HCT116 (cell line): ENCODE measurements at regions not wholly inside any gene's neighbourhood (a gene's known extent, or its start where the extent isn't known, plus 50 kb on each side); places are given as distances from the start of the nearest gene placed in this dataset.

Experiments used
- ATAC-seq: fragments of 200-7000 bp; cut with Tn5 transposase; 2 replicates; pipeline ENCODE4 v1.9.1; 2020; ENCODE audit warnings: mild to moderate bottlenecking, moderate library complexity
- BruUV-seq: library from RNA; stranded (reverse); fragments of 400-500 nt; replicated peaks from 2 replicates; lab custom pipeline; 2021; lab: Mats Ljungman, UMichigan
- CTCF ChIA-PET: fragments of 300-600 bp; sonication (Branson Sonifier 250); formaldehyde crosslinking; loops from one replicate; lab custom pipeline; 2021; ENCODE audit warnings: antibody characterized with exemption; lab: Charles Lee
- POLR2A ChIA-PET: fragments of 300-600, 350-600 bp; sonication (Branson Sonifier 250); formaldehyde crosslinking; loops from one replicate; lab custom pipeline; 2021; ENCODE audit warnings: antibody characterized with exemption; lab: Charles Lee
- RAD21 ChIA-PET, 2 experiments: fragments of 300-600 bp; sonication (Branson Sonifier 250); formaldehyde crosslinking; loops; one replicate each; lab custom pipeline; 2023; ENCODE audit warnings: low total read pairs in 2 of 2; ENCODE audit not compliant: uncharacterized antibody in 2 of 2, unreplicated experiment in 2 of 2, low non-redundant PET in 1 of 2; lab: Charles Lee
- DNase-seq: peaks from one replicate; pipeline ENCODE4 v3.0.0-alpha.2; 2010; ENCODE audit warnings: low read depth, low spot score
- H2AFZ ChIP-seq: fragments of 200-600 bp; shearing (Covaris generic), sonication (generic); 2 replicates; pipeline ENCODE4 v1.6.1; 2017; ENCODE audit warnings: low read depth, mixed run types, mixed read lengths, antibody characterized with exemption, low read length; ENCODE audit not compliant: poor library complexity, severe bottlenecking
- H3K27ac ChIP-seq: 2 replicates; pipeline ENCODE4 v1.5.1; 2012; ENCODE audit warnings: low read depth, low read length
- H3K27me3 ChIP-seq: fragments of 200-600 bp; sonication (generic); 2 replicates; pipeline ENCODE4 v1.6.1; 2016; ENCODE audit warnings: mixed run types, low read length, mixed read lengths; ENCODE audit not compliant: insufficient read depth
- H3K36me3 ChIP-seq, 2 experiments: fragments of 200-500 bp in 1 of 2; fragments of 200-600 bp in 1 of 2; sonication (Bioruptor generic) in 1 of 2; sonication (generic) in 1 of 2; 2 replicates each; pipeline versions ENCODE4 v1.5.1 to v1.6.1; 2014 to 2016; ENCODE audit warnings: low read length in 2 of 2, inconsistent platforms in 1 of 2, mixed read lengths in 1 of 2, mixed run types in 1 of 2; ENCODE audit not compliant: insufficient read depth in 2 of 2, control insufficient read depth in 1 of 2
- H3K4me1 ChIP-seq, 2 experiments: fragments of 200-600 bp in 1 of 2; sonication (generic) in 1 of 2; 2 replicates each; pipeline versions ENCODE4 v1.5.1 to v1.6.1; 2012 to 2017; ENCODE audit warnings: low read length in 2 of 2, inconsistent platforms in 1 of 2, mild to moderate bottlenecking in 1 of 2, mixed read lengths in 1 of 2, mixed run types in 1 of 2, moderate library complexity in 1 of 2; ENCODE audit not compliant: insufficient read depth in 2 of 2, control insufficient read depth in 1 of 2
- H3K4me2 ChIP-seq: fragments of 200-600 bp; sonication (generic); 2 replicates; pipeline ENCODE4 v1.6.1; 2017; ENCODE audit warnings: mixed run types, low read length, mixed read lengths
- H3K4me3 ChIP-seq, 2 experiments: fragments of 200-600 bp in 1 of 2; sonication (generic) in 1 of 2; replicated peaks in 1 of 2; 2 replicates each; pipeline ENCODE4 v1.5.1; 2011 to 2016; ENCODE audit warnings: low read length in 2 of 2, control low read depth in 1 of 2, low read depth in 1 of 2, mild to moderate bottlenecking in 1 of 2, mixed read lengths in 1 of 2, mixed run types in 1 of 2
- H3K79me2 ChIP-seq: fragments of 200-600 bp; sonication (generic); 2 replicates; pipeline ENCODE4 v1.6.1; 2017; ENCODE audit warnings: mild to moderate bottlenecking, mixed run types, low read length, moderate library complexity, mixed read lengths; ENCODE audit not compliant: insufficient read depth
- H3K9ac ChIP-seq: fragments of 200-600 bp; sonication (generic); 2 replicates; pipeline ENCODE4 v1.6.1; 2016; ENCODE audit warnings: low read length, mixed read lengths
- H3K9me2 ChIP-seq: fragments of 200-600 bp; sonication (generic), shearing (Covaris generic); 2 replicates; pipeline ENCODE4 v1.6.1; 2017; ENCODE audit warnings: mixed run types, mild to moderate bottlenecking, moderate library complexity; ENCODE audit not compliant: insufficient read depth
- H3K9me3 ChIP-seq, 2 experiments: fragments of 200-500 bp in 1 of 2; fragments of 200-600 bp in 1 of 2; sonication (Bioruptor generic) in 1 of 2; sonication (generic) in 1 of 2; 2 replicates each; pipeline ENCODE4 v1.6.1; 2014 to 2017; ENCODE audit warnings: low read length in 2 of 2, mixed read lengths in 2 of 2, inconsistent platforms in 1 of 2, low read depth in 1 of 2, mild to moderate bottlenecking in 1 of 2, mixed run types in 1 of 2, moderate library complexity in 1 of 2; ENCODE audit not compliant: control insufficient read depth in 1 of 2, insufficient read depth in 1 of 2
- H4K20me1 ChIP-seq: fragments of 200-600 bp; sonication (generic), shearing (Covaris generic); 2 replicates; pipeline ENCODE4 v1.6.1; 2017; ENCODE audit warnings: mixed run types, mild to moderate bottlenecking, moderate library complexity; ENCODE audit not compliant: insufficient read depth
- CTCF ChIP-seq, 3 experiments: fragments of 200-600 bp in 1 of 3; sonication (generic) in 1 of 3; IDR thresholded peaks in 2 of 3; conservative IDR thresholded peaks in 1 of 3; 2 replicates each; pipeline ENCODE4 v1.5.1; 2012 to 2017; ENCODE audit warnings: low read depth in 2 of 3, low read length in 2 of 3, antibody characterized with exemption in 1 of 3, borderline replicate concordance in 1 of 3, control low read depth in 1 of 3, mild to moderate bottlenecking in 1 of 3, mixed read lengths in 1 of 3, mixed run types in 1 of 3, moderate library complexity in 1 of 3; ENCODE audit not compliant: insufficient read depth in 1 of 3
- EZH2phosphoT487 ChIP-seq: fragments of 200-600 bp; IDR thresholded peaks from 2 replicates; pipeline ENCODE4 v1.6.1; 2018; ENCODE audit warnings: antibody characterized with exemption, borderline replicate concordance
- FOSL1 ChIP-seq: IDR thresholded peaks from 2 replicates; pipeline ENCODE4 v1.6.1; 2012; ENCODE audit warnings: low read depth
- JUND ChIP-seq: IDR thresholded peaks from 2 replicates; pipeline ENCODE4 v1.6.1; 2012
- RAD21 ChIP-seq: IDR thresholded peaks from 2 replicates; pipeline ENCODE4 v1.6.1; 2012; ENCODE audit warnings: low read depth, mild to moderate bottlenecking
- REST ChIP-seq: IDR thresholded peaks from 2 replicates; pipeline ENCODE4 v1.6.1; 2012; ENCODE audit warnings: low read depth
- SRF ChIP-seq: IDR thresholded peaks from 2 replicates; pipeline ENCODE4 v1.6.1; 2012; ENCODE audit warnings: low read depth
- TCF7L2 ChIP-seq: IDR thresholded peaks from 2 replicates; pipeline ENCODE4 v1.7.0; 2011; ENCODE audit warnings: borderline replicate concordance, inconsistent platforms; ENCODE audit not compliant: insufficient read depth, insufficient read length; ENCODE audit errors: extremely low read depth
- YY1 ChIP-seq: IDR thresholded peaks from 2 replicates; pipeline ENCODE4 v1.6.1; 2011; ENCODE audit warnings: low read length, low read depth, moderate library complexity, mild to moderate bottlenecking; ENCODE audit not compliant: insufficient replicate concordance; ENCODE audit errors: extremely low read depth
- ZNF274 ChIP-seq: fragments of 200-500 bp; sonication (Bioruptor generic); IDR thresholded peaks from 2 replicates; pipeline ENCODE4 v1.6.1; 2014; ENCODE audit warnings: mild to moderate bottlenecking, low read depth, low read length, inconsistent platforms
- intact Hi-C: fragments of 100-400 bp; cut with micrococcal nuclease; formaldehyde crosslinking; loops from 2 replicates; pipeline ENCODE4 v1.10.0; 2022

- H3K27ac ChIP-seq, result no peak overlapping the region
- ATAC-seq (no peak), DNase-seq (no peak)
- TF ChIP-seq ZNF274, result no peak
- TF ChIP-seq JUND, result no peak
- TF ChIP-seq FOSL1, result no peak
- no peak for TF ChIP-seq YY1
- no peak for TF ChIP-seq RAD21
- no peak for TF ChIP-seq TCF7L2
- no peak for TF ChIP-seq CTCF (IDR thresholded peaks at IDR 0.05 in 2 of 3, conservative IDR thresholded peaks at IDR 0.05 in 1 of 3; ENCODE audit: borderline replicate concordance in 1 of 3, insufficient read depth in 1 of 3, low read depth in 2 of 3, low read length in 2 of 3)
- no peak for TF ChIP-seq EZH2phosphoT487
- TF ChIP-seq SRF, result no peak
- no peak for TF ChIP-seq REST
- intact Hi-C loops, result no loop called here
- ChIA-PET POLR2A (no interaction called here), CTCF (no interaction called here), RAD21 (no interaction called here)
- H3K79me2 ChIP-seq, result no peaks in the 10 kb centered on the region
- H3K9me3 ChIP-seq, result no peaks in the 10 kb centered on the region
- no peaks in the 10 kb centered on the region for H4K20me1 ChIP-seq
- H3K9ac ChIP-seq, result no peak overlapping the region
- H2AFZ ChIP-seq, result no peak overlapping the region
- H3K4me2 ChIP-seq, result no peak overlapping the region
- no peaks in the 10 kb centered on the region for H3K9me2 ChIP-seq
- H3K36me3 ChIP-seq, result no peaks in the 10 kb centered on the region
- H3K27me3 ChIP-seq, result no peaks in the 10 kb centered on the region
- H3K4me1 ChIP-seq, result no peaks in the 10 kb centered on the region
- H3K4me3 ChIP-seq, result no peak overlapping the region
- no TSS peak for BruUV-seq
Observed at GRCh38 chr12:25365340-25365730, 114.6 kb upstream of the KRAS start.
